ENCODE measurements at regions not wholly inside any gene's neighbourhood (a gene's known extent, or its start where the extent isn't known, plus 50 kb on each side); places are given as distances from the start of the nearest gene placed in this dataset.

DNA sequence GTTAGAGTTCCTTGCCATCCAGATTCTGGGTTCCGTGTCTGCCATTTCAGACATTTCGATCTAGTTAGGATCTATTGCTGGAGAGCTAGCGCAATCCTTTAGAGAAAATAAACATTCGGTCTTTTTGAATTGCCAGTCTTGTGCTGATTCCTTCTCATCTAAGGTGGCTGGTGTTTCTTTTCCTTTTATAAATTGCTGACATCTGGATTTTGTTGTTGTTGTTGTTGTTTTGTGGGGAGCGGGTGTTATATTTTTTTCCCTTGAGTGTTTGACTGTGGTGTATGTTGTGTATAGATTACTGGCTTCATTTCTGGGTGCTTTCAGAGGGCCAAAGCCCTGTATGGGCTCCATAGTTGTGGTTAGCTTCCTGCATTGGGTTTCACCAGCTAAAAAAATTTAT lies 128.5 kb upstream of the LRP1B start:
- Mint-ChIP-seq H3K27ac (no peak overlapping the region), H3K9me3 (no peaks in the 10 kb centered on the region), H3K27me3 (no peaks in the 10 kb centered on the region), H3K36me3 (ENCODE audit: low read depth) (no peaks in the 10 kb centered on the region), H3K4me3 (no peak overlapping the region), H3K4me1 (no peaks in the 10 kb centered on the region)
- no peak for DNase-seq
- intact Hi-C loops (cut with micrococcal nuclease) = no loop called here

DNA sequence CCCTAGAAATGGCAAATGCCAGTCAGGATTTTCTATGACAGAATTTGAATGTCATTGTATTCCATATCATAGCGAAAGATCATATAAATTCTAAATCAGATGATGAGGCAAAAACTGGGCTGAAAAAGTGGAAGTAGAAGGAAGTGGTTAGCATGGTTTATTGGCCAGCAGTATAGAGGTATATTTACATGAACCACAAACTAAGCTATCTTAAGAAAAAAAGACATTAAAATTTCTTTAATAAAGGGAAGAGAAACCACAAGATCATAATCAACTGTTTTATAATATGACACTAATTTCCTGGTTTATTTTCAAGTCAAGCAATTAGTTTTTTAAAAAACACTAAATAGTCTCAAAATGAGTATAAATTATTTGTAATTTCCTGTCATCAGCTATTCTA lies 123.2 kb upstream of the LRP1B start:
- no peak overlapping the region for H3K4me3 Mint-ChIP-seq
- H3K4me1 Mint-ChIP-seq = no peaks in the 10 kb centered on the region
- H3K36me3 Mint-ChIP-seq (ENCODE audit: low read depth) = no peaks in the 10 kb centered on the region
- H3K9me3 Mint-ChIP-seq = no peaks in the 10 kb centered on the region
- H3K27ac Mint-ChIP-seq = no peak overlapping the region
- no peaks in the 10 kb centered on the region for H3K27me3 Mint-ChIP-seq
- no peak for DNase-seq
- intact Hi-C loops (cut with micrococcal nuclease) = no loop called here

DNA sequence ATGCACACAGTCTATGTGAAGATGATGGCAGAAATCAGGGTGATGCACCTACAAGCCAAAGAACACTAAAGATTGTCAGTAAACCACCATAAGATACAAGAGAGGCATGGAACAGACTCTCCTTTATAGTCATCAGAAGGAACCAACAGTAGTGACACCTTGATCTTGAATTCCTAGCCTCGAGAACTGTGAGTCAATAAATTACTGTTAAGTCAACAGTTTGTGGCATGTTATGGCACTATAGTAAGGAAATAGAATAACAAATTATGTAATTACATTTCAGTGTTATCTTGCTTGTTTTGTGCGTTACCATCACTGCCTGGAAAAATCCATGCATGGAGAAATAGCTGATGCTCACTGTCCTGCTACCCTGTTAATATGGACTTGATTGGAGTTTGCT lies 110.2 kb upstream of the LRP1B start:
- H3K9me3 Mint-ChIP-seq = no peaks in the 10 kb centered on the region

DNA sequence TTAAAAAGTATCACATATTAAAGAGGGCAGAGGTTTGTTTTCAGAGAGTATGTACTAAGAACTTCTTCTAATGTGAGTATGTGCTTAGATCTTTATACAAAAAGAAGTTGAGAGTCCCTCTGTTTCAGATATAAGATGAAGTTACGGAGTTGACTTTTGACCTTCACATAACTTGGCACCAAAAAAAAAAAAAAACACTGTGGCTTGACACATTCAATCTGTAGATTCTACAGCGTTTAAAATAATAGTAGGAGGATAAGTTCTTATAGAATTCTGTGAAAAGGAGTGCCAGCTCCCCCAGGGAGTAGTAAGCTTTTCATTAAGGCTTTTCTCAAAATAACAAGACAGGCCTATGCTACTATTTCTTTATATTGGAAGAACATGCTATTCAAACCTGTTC lies 105.4 kb upstream of the LRP1B start:
- no peaks in the 10 kb centered on the region for H3K4me1 Mint-ChIP-seq
- H3K9me3 Mint-ChIP-seq = no peaks in the 10 kb centered on the region
- DNase-seq = no peak
- no peaks in the 10 kb centered on the region for H3K36me3 Mint-ChIP-seq (ENCODE audit: low read depth)
- H3K27me3 Mint-ChIP-seq = no peaks in the 10 kb centered on the region
- no peak overlapping the region for H3K27ac Mint-ChIP-seq
- H3K4me3 Mint-ChIP-seq = no peak overlapping the region
- intact Hi-C loops (cut with micrococcal nuclease) = no loop called here

More for the DNA sequence above, 110.2 kb upstream of the LRP1B start:
- Mint-ChIP-seq H3K4me3 (no peak overlapping the region), H3K36me3 (ENCODE audit: low read depth) (no peaks in the 10 kb centered on the region), H3K27me3 (no peaks in the 10 kb centered on the region), H3K27ac (no peak overlapping the region), H3K4me1 (no peaks in the 10 kb centered on the region)
- no peak for DNase-seq
- intact Hi-C loops (cut with micrococcal nuclease) = no loop called here

DNA sequence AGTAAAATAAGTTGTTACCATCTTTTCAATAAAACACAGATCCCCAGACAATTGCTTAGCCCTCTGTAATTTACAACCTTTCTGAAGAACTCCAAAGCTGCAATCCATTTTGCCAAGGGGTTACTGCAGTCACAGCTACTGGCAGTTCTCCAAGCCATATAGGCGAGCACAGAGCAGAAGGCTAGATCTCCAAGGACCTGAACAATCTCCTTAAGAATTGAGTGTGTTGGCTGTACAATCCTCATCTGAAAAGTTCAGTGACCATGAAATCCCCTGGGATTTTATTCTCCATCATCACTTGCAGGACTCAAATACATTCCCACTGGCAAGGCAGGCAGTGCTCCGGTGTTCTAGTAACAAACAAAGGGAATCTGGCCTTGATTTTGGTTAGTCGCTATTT lies 103.9 kb upstream of the LRP1B start:
- H3K9me3 Mint-ChIP-seq = no peaks in the 10 kb centered on the region
- no peak for DNase-seq
- no peaks in the 10 kb centered on the region for H3K36me3 Mint-ChIP-seq (ENCODE audit: low read depth)
- H3K27ac Mint-ChIP-seq = no peak overlapping the region
- no peaks in the 10 kb centered on the region for H3K27me3 Mint-ChIP-seq
- intact Hi-C loops (cut with micrococcal nuclease) = no loop called here
- H3K4me3 Mint-ChIP-seq = no peak overlapping the region
- no peaks in the 10 kb centered on the region for H3K4me1 Mint-ChIP-seq

DNA sequence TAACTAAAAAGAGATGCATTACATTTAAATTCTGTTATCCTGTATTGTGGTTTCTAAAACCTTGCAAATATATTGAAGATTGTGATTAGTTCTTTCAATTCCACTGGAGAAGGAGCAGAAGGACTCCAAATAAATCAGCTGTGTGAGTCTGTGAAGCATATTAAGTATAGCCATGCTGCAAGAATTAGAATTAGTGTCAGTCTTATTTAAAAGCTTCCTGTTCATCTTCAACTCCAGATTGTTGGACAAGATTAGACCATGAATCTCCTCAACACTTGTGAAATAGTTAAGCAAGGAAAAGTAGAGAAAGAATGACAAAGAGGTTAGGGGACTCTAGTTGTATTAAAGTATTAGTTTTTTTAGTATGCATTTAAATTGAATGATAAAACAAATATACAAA lies 92.5 kb upstream of the LRP1B start:
- H3K9me3 Mint-ChIP-seq = peaks cover 4% of the 10 kb centered on the region
- H3K27me3 Mint-ChIP-seq = no peaks in the 10 kb centered on the region
- H3K36me3 Mint-ChIP-seq (ENCODE audit: low read depth) = no peaks in the 10 kb centered on the region
- no peak overlapping the region for H3K4me3 Mint-ChIP-seq
- no peak overlapping the region for H3K27ac Mint-ChIP-seq
- intact Hi-C loops (cut with micrococcal nuclease) = no loop called here
- no peak for DNase-seq
- no peaks in the 10 kb centered on the region for H3K4me1 Mint-ChIP-seq

DNA sequence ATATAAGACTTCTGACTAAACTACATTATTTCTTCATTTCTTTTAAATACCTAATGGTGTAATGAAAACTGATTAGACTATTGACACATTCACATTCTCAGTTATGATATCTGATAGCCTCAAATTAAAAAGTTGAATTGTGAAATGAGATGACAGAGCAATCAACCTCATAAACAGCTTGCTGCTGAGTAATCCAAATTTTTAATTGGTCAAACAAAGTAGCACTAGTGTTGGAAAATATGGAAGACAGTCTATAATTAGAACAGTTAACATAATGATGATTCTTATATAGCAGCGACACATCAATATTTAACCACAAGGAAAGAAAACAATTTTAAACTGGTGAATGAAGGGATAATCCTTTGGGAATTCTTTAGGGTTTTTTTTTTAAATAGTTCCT lies 91.9 kb upstream of the LRP1B start:
- Mint-ChIP-seq H3K27me3 (no peaks in the 10 kb centered on the region), H3K27ac (no peak overlapping the region), H3K36me3 (ENCODE audit: low read depth) (no peaks in the 10 kb centered on the region), H3K4me3 (no peak overlapping the region), H3K9me3 (peaks cover 4% of the 10 kb centered on the region), H3K4me1 (no peaks in the 10 kb centered on the region)
- intact Hi-C loops (cut with micrococcal nuclease) = no loop called here
- no peak for DNase-seq

DNA sequence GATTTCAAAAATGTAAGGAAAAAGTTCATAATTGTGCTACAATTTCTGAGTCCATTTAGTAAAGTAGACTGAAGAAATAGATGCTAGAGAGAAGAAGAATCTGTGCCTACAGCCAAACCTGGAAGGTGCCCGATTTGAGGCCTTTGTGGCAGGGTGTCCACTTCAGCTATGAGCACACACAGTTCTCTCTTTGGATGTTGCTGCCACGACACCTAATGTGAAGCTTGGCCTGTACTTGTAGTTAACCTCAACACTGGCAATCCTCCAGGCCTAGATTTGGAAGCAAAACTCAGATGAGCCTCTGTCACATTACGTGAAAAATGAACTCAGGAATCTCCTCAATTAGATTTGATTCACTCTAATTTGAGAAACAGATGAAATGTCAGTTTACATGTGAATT lies 90.1 kb upstream of the LRP1B start:
- Mint-ChIP-seq H3K27me3 (no peaks in the 10 kb centered on the region), H3K4me3 (no peak overlapping the region), H3K36me3 (ENCODE audit: low read depth) (no peaks in the 10 kb centered on the region), H3K9me3 (peaks cover 4% of the 10 kb centered on the region), H3K4me1 (no peaks in the 10 kb centered on the region), H3K27ac (no peak overlapping the region)
- no peak for DNase-seq
- intact Hi-C loops (cut with micrococcal nuclease) = no loop called here

DNA sequence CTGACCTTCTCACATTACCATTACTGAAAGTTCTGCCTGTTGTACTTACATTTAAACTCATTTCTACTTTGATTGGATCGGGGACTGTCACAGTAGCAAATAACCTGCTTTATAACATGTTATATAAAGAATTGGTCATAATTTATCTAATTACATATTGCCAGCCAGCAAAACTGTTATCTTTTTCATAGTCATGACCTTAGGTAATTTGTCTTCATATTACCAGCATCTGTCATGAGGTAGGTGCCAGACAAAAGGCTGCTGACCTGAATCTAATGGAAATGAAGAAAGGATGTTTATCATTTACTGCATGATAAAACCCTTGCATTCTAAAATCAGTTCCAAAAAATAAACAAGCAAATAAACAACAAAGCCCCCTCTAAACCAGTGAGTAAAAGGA lies 89.4 kb upstream of the LRP1B start:
- peaks cover 4% of the 10 kb centered on the region for H3K9me3 Mint-ChIP-seq
- H3K4me1 Mint-ChIP-seq = no peaks in the 10 kb centered on the region
- no peaks in the 10 kb centered on the region for H3K36me3 Mint-ChIP-seq (ENCODE audit: low read depth)
- H3K27ac Mint-ChIP-seq = no peak overlapping the region
- intact Hi-C loops (cut with micrococcal nuclease) = no loop called here
- H3K4me3 Mint-ChIP-seq = no peak overlapping the region
- DNase-seq = no peak
- H3K27me3 Mint-ChIP-seq = no peaks in the 10 kb centered on the region

DNA sequence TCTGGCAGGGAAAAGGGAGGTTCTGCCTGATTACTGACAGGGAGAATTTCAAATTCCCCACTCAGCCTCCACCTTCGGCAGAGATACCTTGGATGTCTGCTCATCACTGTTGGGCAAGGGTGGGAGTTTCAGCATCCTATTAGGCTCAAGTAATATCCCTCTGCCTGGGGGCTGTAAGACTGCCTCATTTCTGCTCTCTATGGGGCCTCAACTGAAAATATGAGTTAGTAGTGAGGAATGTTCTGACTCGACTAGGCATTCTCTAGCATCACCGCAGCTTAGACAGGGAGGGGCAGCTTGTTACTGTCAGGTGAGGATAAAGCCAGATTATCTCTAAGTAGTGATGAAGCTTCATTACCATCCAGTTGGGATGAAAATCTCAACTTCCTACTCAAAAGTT lies 87.7 kb upstream of the LRP1B start:
- H3K36me3 Mint-ChIP-seq (ENCODE audit: low read depth) = no peaks in the 10 kb centered on the region
- peaks cover 4% of the 10 kb centered on the region for H3K9me3 Mint-ChIP-seq
- intact Hi-C loops (cut with micrococcal nuclease) = no loop called here
- H3K27me3 Mint-ChIP-seq = no peaks in the 10 kb centered on the region
- H3K4me3 Mint-ChIP-seq = no peak overlapping the region
- DNase-seq = no peak
- H3K27ac Mint-ChIP-seq = no peak overlapping the region
- H3K4me1 Mint-ChIP-seq = no peaks in the 10 kb centered on the region

DNA sequence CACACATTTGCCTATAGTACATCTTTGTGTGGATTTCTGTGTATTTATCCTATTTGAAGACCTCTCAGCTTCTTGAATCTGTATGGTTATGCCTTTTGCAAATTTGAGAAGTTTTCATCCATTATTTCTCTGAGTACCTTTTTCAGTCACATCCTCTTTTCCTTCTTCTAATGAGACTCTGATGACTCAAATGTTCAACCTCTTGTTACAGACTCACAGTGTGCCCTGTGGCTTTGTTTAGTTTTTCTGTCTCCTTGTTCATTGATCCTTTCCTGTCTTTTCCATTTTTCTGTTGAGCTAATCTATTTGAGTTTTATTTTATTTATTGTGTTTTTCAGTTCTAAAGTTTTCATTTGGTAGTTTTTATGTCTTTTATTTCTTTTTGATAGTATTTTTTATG lies 87.0 kb upstream of the LRP1B start:
- DNase-seq = no peak
- no peak overlapping the region for H3K4me3 Mint-ChIP-seq
- intact Hi-C loops (cut with micrococcal nuclease) = no loop called here

DNA sequence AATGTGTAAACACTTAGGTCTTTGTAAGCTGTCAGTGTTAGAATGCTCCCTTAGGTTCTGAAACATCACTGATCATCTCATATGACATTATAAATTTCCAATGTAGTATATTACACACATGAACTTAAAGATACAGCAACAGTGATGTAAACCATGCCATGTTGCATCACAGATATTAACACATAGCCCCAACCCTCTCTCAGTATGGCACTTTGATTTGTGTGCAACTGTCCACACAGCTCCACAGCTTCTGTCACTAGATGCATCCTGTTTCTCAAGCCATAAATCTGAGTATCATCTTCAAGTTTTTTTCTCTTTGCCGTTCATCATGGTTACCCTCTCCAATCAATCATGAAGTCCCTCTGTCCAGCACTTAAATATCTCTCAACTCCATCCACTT lies 69.2 kb upstream of the LRP1B start:
- Mint-ChIP-seq H3K9me3 (peaks cover 3% of the 10 kb centered on the region), H3K27me3 (no peaks in the 10 kb centered on the region), H3K4me1 (no peaks in the 10 kb centered on the region), H3K36me3 (ENCODE audit: low read depth) (no peaks in the 10 kb centered on the region), H3K4me3 (no peak overlapping the region), H3K27ac (no peak overlapping the region)
- intact Hi-C loops (cut with micrococcal nuclease) = no loop called here
- DNase-seq = no peak

More for the DNA sequence above, 87.0 kb upstream of the LRP1B start:
- no peak overlapping the region for H3K27ac Mint-ChIP-seq
- no peaks in the 10 kb centered on the region for H3K4me1 Mint-ChIP-seq
- H3K36me3 Mint-ChIP-seq (ENCODE audit: low read depth) = no peaks in the 10 kb centered on the region
- H3K27me3 Mint-ChIP-seq = no peaks in the 10 kb centered on the region
- H3K9me3 Mint-ChIP-seq = peaks cover 4% of the 10 kb centered on the region

DNA sequence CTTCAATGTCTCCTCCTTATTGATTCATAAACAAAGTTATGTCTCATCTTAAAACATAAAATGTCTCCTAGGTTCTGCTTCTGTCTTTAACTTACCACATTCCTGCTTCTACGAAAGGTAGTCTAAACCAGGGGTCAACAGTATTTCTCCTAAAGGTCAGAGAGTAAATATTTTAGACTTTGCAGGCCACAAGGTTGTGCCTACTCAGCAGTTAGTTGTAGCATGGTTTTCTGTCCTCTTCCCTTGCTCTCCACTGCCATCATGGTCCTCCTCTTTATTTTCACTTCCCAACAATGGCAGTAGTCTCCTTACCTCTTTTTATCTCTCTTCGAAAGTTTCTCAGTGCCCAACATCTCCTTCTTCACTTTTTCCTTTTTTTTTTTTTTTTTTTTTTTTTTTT lies 68.3 kb upstream of the LRP1B start:
- Mint-ChIP-seq H3K27me3 (no peaks in the 10 kb centered on the region), H3K27ac (no peak overlapping the region), H3K4me3 (no peak overlapping the region), H3K4me1 (no peaks in the 10 kb centered on the region), H3K36me3 (ENCODE audit: low read depth) (no peaks in the 10 kb centered on the region), H3K9me3 (peaks cover 3% of the 10 kb centered on the region)
- no peak for DNase-seq
- intact Hi-C loops (cut with micrococcal nuclease) = no loop called here

DNA sequence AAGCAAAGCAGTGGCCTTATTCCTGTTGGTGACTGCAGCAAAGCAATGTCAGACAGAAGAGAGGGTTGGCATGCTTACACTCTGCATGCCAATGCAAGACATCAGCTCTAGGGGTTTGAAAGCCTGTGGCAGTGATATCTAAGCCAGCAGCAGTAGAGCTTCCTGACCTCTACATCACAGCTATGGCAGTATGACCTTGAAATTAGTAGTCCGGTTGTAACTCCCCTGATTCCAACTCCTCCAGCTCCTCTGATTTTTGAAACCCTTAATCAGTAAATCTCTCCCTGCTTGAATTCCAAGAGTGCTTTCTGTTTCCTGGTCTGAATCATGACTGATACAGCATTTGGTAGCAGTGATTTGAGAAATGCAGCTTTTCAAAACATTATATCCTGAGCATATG lies 60.0 kb upstream of the LRP1B start:
- DNase-seq = no peak
- Mint-ChIP-seq H3K4me1 (peaks cover 4% of the 10 kb centered on the region), H3K9me3 (no peaks in the 10 kb centered on the region), H3K4me3 (no peak overlapping the region), H3K27me3 (no peaks in the 10 kb centered on the region), H3K27ac (no peak overlapping the region), H3K36me3 (ENCODE audit: low read depth) (no peaks in the 10 kb centered on the region)
- intact Hi-C loops (cut with micrococcal nuclease) = no loop called here

DNA sequence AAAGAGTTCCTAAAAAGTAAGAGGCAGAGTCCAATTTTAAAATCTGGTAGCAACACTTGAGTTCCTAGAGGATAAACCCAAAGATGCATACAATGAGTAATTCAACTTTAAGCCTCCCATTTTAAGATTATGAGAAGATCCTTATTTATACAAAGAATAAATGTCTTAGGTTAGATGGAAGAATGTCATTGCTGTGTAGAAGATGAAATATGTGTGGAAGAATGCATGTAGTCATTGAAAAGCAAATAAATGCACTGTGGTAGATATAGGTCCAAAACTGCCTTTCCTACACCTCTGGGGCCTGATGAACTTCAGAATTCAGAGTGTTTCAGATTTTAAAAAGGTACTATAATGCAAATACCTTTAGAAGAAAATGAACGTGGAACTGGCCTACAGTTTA lies 58.7 kb upstream of the LRP1B start:
- no peak for DNase-seq
- Mint-ChIP-seq H3K36me3 (ENCODE audit: low read depth) (no peaks in the 10 kb centered on the region), H3K27me3 (no peaks in the 10 kb centered on the region), H3K4me3 (no peak overlapping the region), H3K4me1 (peaks cover 7% of the 10 kb centered on the region), H3K9me3 (no peaks in the 10 kb centered on the region), H3K27ac (no peak overlapping the region)
- intact Hi-C loops (cut with micrococcal nuclease) = no loop called here

DNA sequence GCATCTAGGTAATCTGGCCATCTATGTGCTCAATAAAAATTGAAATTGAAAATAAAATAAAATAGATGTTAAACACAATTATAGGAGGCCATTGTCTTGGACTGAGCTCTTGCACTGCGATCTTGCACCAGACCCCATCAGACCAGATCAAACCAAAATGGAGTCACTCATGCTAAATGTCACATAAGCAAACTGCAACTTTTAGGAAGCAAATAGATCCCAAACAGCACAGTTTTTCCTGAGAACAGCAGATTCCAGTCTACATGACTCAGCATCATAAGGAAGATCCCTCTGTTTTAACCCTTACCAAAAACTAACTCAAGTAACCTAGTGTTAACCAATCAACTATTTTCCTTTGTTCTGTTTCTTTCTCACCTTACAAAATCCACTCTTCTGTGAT lies 57.7 kb upstream of the LRP1B start:
- H3K27me3 Mint-ChIP-seq = no peaks in the 10 kb centered on the region
- DNase-seq = no peak
- H3K36me3 Mint-ChIP-seq (ENCODE audit: low read depth) = no peaks in the 10 kb centered on the region
- intact Hi-C loops (cut with micrococcal nuclease) = no loop called here
- peaks cover 7% of the 10 kb centered on the region for H3K4me1 Mint-ChIP-seq
- H3K27ac Mint-ChIP-seq = no peak overlapping the region
- H3K4me3 Mint-ChIP-seq = no peak overlapping the region
- H3K9me3 Mint-ChIP-seq = no peaks in the 10 kb centered on the region
